ENCODE measurements at regions not wholly inside any gene's neighbourhood (a gene's known extent, or its start where the extent isn't known, plus 50 kb on each side); places are given as distances from the start of the nearest gene placed in this dataset.

- H3K36me3 Mint-ChIP-seq, result no peaks in the 10 kb centered on the region
Measured at GRCh38 chr13:67281466-67281865, 51.3 kb upstream of the PCDH9 start.

More at GRCh38 chr13:67281466-67281865, 51.3 kb upstream of the PCDH9 start:
- Mint-ChIP-seq H3K27ac (no peak overlapping the region), H3K4me1 (no peaks in the 10 kb centered on the region), H3K4me3 (no peak overlapping the region), H3K27me3 (no peaks in the 10 kb centered on the region), H3K9me3 (no peaks in the 10 kb centered on the region)
- DNase-seq, result no peak

All from activated naive CD8-positive, alpha-beta T cell treated with anti-CD3 and anti-CD28 coated beads for 36 hours (primary cell).